GM21619 (cell line): ENCODE measurements at regions not wholly inside any gene's neighbourhood (a gene's known extent, or its start where the extent isn't known, plus 50 kb on each side); places are given as distances from the start of the nearest gene placed in this dataset.

Experiments
- ATAC-seq: cut with Tn5 transposase; IDR thresholded peaks from one replicate; pipeline ENCODE4 v1.9.1; 2021; ENCODE audit not compliant: unreplicated experiment

- no peak for ATAC-seq
Observed at GRCh38 chrX:109312757-109313156, 169.1 kb downstream of the GUCY2F start.

- ATAC-seq = no peak
Observed at GRCh38 chrX:109310031-109310430, 171.9 kb downstream of the GUCY2F start.

GRCh38 chrX:109301177-109301576 lies 180.7 kb downstream of the GUCY2F start:
- ATAC-seq = no peak

- ATAC-seq = no peak
Observed at GRCh38 chrX:109300415-109300814, 181.5 kb downstream of the GUCY2F start.

GRCh38 chrX:109299091-109299490 lies 182.8 kb downstream of the GUCY2F start:
- ATAC-seq = no peak

GRCh38 chrX:109294097-109294814 lies 187.6 kb downstream of the GUCY2F start:
- no peak for ATAC-seq

- ATAC-seq = peak; percentile 48
Observed at GRCh38 chrX:109283870-109284269, 198.0 kb downstream of the GUCY2F start.

- ATAC-seq = peak; percentile 61
Observed at GRCh38 chrX:109281483-109282275, 200.2 kb downstream of the GUCY2F start.

GRCh38 chrX:109274806-109275205 lies 207.1 kb downstream of the GUCY2F start:
- no peak for ATAC-seq

- ATAC-seq = peak; percentile 97
Observed at GRCh38 chrX:109270580-109271484, 211.1 kb downstream of the GUCY2F start.

GRCh38 chrX:109268340-109268739 lies 213.5 kb downstream of the GUCY2F start:
- no peak for ATAC-seq

GRCh38 chrX:109266034-109266433 lies 215.9 kb downstream of the GUCY2F start:
- ATAC-seq = no peak

GRCh38 chrX:109264878-109265277 lies 217.0 kb downstream of the GUCY2F start:
- no peak for ATAC-seq

GRCh38 chrX:109261279-109261678 lies 220.6 kb downstream of the GUCY2F start:
- no peak for ATAC-seq

GRCh38 chrX:109252789-109253188 lies 229.1 kb downstream of the GUCY2F start:
- no peak for ATAC-seq

- ATAC-seq = no peak
Observed at GRCh38 chrX:109218761-109219160, 263.1 kb downstream of the GUCY2F start.

GRCh38 chrX:109199726-109200125 lies 282.2 kb downstream of the GUCY2F start:
- ATAC-seq = no peak

- peak; percentile 50 for ATAC-seq
Observed at GRCh38 chrX:109190542-109190941, 291.3 kb downstream of the GUCY2F start.

GRCh38 chrX:109187473-109188168 lies 294.3 kb downstream of the GUCY2F start:
- ATAC-seq = peak; percentile 86

- ATAC-seq = no peak
Observed at GRCh38 chrX:109186939-109187338, 294.9 kb downstream of the GUCY2F start.
